GM18520 (cell line): ENCODE measurements at regions not wholly inside any gene's neighbourhood (a gene's known extent, or its start where the extent isn't known, plus 50 kb on each side); places are given as distances from the start of the nearest gene placed in this dataset.

Experiments
- ATAC-seq: cut with Tn5 transposase; IDR thresholded peaks from one replicate; pipeline ENCODE4 v1.9.1; 2021; ENCODE audit not compliant: unreplicated experiment

DNA sequence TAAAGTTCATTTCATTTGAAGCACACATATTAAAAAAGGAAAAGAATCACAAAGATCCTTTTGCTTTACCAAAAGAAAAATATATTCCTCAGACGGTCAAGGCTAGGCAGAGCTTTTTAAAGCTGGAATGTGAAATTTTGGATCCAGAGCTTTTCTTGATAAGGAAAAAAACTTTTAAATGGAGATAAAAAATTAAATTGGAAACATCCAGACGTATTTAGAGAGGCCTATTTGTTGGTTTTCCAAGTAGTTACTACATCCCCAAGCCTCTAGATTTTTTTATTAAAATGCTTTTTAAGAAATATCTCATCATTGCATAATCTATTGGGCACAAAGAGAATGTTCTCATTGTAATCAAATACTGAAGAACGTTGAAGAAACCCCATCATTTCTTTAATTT lies 385.7 kb upstream of the CITED2 start:
- no peak for ATAC-seq

DNA sequence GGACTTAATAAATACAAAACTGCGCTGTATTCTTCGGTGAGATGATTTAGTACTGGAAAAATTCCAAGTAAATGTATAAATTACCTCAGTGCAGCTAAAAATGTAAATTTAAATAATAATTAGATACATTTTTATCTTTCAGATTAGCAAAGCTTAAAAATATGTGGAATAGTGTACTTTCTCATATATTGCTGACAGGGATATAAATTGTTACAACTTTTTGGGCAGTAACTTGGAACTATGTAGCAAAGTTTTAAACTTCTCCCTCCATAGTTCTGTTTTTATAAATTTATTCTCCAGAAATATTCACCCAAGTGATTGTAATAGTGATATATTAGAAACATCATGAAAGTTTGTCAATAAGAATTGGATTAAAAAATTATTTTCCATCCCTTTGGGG lies 384.6 kb upstream of the CITED2 start:
- ATAC-seq: no peak

DNA sequence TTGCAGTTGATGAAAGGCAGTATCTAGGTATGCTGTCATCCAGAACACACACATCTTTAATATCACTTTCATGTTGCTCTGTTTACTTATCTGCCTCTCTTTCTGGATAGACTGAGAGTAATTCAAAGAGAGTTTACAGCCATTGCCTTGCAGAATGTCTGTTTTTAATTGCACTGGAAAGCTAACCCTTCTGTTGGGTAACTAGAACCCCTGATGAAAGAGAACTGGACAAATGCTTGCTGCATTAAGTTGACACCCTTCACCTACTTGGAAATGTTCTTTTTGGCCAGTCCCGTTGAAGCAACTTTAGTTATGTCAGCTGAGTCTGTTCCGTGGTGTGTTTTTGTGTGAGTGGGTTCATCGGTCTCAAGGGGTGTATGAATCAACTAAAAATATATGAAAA lies 383.8 kb upstream of the CITED2 start:
- ATAC-seq: no peak

DNA sequence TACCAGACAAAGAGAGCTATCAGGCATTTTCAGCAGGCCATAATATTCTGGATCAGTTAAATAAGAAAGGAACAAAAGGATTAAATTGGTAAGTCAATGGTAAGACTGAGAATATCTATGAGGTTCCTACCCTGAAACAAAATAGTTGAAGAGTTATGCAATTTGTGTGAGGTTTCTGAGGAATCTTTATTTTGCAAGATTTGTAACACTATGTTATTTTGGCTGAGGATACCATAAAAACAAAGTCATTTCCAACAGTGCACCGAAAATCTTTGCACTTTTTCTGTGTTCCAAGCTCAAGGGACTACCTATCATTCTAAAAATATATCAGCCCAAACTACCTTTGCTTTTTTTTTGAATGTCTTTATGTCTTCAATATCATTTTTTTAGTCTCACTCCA lies 383.3 kb upstream of the CITED2 start:
- no peak for ATAC-seq

DNA sequence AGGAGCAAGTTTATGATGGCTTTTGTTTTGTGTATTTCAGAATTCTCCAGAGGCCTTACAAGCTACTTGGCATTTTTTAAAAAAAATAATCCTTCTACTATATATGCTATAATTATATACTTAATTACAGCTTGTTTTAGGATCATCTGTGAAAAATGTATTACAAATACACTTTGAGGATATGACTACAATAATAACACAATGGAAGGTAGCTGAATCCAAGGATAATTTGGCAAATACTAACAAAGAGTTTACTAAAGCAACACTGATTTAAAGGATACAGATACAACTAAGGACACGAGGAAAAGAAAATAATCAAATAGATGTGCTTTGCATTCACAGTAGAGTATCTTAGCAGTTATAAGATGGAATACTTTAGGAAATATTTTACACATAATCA lies 381.9 kb upstream of the CITED2 start:
- ATAC-seq: no peak

DNA sequence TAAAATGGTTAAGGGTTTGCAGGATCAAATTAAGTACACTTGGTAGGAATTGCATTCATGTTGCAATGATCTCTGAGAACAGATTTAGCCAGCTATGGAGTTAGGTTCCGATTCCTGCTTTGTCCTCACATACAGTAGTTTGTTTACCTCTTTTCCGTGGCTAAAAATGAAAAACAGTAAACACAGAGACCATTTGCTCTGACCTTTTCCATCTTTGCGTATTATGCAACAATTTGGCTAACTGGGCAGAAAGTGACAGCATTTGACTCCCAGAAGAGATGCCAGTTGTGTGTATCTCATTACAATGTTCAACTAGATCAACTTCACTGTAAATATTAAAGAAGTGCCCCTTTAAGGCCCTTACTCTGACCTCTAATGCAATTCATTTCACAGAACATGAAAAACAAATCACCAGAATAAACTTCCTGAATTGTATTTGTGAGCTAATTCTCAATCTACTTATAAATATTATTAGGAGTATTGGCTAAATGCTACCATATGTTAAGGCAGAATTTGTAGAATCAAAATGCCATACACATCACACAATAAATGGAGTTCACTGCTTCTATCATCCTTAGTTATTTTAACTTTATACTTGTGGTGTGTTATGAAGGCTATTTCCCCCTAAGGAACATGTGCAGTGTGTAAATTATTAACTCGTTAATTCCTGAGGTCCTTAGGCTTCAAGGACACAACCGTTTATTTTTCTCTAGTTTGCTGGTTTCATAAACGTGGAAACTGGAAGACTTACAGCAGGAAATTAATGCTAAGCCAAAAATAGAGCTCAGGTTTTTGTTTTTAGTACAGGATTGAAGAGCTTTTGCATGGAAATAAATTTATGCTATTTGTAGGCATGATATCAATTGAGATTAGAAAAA lies 380.7 kb upstream of the CITED2 start:
- ATAC-seq: no peak

DNA sequence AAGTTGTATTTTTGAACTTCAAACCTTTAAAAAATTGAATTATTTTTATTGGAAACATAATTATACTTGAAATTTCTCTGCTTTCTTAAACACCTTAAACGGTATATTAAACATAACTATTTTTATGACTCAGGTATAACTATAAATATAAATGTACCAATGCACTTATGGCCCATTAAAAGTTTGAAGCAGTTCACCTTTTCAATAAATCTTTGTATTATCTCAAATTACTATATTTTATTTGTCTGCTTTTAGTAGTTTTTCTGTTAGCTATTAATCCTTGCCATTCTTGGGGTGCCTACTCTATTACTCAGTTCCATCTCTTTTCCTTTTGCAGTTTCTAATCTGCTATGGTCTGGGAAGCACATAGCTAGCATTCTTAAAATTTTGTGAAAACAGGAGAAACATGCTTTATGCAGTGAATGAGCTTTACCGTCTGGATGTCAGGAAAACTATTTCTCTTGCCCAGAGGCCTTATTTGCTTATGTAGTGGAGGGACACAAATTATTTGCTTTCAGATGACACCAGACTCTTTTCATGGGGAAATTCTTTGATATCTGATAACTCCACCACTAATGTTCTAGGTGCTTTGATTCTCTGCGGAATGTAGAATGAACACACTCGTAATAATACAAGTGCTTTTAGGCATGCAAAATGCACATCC lies 378.9 kb upstream of the CITED2 start:
- no peak for ATAC-seq

DNA sequence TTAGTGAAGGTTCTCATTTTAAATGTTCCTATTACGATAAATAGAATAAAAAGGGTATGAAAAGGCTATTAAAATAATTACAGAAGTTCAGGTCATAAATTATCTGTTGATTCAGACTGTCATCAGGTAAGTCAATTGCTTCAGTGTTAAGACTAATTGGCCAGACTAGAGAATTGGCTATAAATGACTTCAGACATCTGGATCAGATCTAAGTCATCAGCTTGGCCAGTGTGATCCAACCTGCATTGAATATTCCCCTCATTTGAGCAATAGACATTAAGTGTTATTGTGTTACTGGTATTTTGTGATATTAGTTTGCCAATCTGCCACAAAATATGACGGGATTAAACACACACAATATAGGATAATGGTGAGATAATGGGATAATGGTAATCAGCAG lies 377.6 kb upstream of the CITED2 start:
- no peak for ATAC-seq

DNA sequence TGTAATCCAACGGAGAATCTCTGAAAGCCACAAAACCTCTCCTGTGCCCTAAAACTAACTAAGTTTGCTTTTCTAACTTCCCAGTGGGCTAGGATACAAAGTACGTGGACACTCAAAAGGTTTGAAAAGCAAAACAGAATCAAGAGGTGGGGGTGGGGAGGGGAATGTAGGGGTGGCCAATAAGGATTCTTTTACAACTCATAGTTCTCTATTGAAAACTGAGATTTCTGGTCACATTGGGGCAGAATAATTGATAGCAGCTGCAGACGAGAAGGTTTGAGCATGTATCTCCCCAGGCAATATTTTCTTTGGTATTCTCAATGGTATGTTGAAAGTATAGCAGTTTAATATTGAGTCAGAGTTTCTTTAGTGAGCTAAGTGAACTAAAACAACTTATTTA lies 376.7 kb upstream of the CITED2 start:
- no peak for ATAC-seq

DNA sequence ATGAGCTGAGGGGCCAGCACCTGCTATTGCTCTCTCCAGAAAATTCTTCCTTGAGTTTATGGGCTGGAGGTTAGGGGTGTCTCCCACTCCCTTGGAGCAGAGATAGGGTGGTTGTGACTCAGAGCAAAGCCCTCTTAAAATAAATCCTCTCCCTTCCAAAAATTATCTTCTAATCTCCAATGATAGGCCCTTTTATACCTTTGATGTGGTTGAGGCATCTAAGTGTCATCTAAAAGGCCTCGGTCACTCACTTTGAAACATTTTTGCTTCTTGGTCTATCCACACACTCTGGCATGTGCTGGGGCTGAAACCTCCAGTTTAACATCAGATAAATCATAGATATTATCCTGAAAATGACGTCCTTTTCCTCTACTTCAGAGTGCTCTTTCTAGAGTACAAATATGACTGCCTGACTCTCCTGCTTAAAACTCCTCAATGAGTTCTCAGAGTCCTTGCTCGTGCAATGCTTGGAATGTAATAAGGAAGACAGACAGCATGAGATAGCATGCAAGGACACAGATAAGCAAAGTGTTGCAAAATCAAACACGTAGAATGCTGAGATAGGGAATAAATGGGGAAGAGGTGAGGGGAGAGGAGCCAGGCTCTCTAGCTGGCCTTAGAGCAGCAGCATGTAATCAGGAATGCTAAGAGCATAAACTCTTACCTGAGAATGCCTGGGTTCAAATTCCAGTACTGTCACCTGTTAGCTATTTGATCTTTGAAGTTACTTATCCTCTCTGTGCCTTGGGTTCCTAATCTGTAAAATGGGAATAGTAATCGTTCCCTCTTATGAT lies 374.1 kb upstream of the CITED2 start:
- no peak for ATAC-seq

DNA sequence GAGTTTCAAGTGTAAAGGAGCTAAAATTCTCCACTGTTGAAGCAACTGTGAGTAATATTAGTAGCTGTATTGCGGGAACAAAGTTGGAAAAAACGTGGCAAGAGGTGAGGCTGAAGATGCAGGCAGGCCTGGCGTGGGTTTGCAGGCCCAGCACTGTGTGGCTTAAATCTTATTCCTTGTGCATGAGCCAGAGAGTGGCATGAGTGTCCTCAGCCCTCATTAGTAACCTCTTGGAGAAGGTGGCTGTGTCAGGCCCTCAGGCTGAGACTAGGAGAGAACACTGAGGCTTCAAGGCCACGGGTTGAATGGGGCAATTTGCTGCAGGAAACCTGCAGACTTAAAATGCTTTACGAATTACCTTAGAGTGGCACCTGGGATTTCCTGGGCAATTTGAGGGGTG lies 372.7 kb upstream of the CITED2 start:
- no peak for ATAC-seq

DNA sequence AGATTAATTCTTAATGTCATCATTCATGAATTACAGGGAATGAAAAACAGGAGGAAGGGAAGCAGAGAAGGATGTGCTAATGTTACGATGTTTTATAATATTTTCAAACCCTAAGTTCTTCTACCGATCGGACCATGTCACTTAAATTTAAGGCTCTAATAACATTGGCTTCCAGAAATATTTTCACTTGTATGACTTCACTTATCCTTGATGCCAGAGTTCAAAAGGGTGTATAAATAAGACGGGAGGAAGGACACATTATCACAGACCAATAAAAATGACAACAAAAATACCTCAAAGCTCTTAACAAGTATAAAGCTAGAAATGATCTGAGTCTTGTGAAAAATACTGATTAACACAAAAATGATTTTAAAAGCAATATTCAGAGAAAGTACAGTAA lies 370.4 kb upstream of the CITED2 start:
- ATAC-seq: no peak

DNA sequence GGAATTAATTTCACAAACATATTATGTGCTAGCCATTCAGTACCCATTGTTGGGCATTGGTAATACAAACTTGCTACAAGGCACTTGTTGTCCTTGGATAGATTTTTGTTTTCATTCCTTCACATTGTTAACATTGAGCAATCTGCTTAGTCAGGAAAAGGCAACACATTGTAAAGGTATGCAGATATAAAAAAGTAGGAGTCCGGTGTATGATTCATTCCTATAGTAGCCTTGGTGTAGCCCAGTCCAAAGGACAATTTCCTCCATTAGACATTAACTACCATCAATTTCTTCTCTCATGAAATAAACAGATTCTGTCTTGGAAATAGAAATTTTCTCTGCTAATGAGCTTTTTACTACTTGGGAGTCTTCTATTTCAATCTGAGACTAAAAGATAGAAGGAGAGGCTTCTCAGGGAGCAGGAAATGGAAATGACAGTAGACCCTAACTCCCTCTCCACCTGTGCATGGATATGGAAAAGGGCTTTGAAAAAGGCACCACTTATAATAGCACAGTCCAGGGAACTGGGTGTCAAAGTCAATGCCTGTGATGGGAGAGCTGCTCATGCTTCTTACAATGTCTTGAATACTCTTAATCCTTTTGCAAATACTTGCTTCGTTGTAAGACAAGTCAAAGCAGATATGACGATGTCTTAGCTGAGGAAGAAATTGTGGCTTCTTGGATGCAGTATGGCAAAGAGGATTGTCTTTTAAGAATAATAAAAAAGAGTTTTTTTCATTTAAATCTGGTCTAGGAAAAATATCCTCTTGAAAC lies 369.4 kb upstream of the CITED2 start:
- ATAC-seq: no peak

DNA sequence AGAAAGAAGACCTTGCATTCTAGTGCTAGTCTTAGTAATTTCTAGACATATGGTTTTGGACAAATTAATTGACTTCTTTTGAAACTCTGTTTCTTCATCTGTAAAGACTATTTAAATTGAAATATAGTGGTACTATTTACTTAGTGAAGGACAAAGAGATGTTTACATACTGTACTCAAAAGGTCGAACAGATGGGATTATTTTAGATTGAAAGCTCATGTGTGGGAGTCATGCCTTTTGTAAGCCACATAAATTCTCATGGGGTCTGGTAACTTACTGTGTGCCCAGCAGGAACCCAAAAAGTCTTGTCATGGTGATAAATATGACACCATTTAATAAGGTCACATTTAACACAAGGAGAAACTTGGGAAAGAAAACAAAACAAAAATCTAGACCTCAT lies 368.2 kb upstream of the CITED2 start:
- ATAC-seq: no peak

DNA sequence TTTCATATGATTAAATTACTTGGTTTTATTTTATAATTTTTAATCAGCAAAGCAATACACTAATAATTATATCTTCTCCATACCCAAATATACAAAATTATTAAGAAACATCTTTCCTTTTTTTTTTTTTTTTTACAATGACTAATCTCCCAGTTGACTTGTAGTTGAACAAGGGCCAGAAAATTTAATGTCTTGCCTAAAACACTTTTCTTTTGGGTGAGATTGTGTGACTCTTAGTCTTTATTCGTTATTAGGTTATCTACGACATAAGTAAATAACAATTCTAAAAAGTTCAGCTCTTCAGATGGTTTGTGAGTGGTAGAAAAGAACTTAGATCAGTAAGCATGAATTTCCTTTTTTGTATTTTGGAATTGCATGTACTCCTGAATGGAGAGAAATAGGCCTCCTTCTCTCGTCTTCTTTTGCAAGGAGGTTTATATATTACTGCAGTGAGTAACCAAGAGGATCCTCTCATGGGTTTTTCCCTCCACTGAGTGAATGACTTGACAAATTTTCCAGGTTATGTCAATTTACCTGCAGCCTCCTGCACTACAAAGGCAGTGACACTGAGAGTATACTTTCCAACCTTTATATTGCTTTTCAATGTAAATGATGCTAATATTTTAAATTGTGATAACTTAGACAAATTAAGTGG lies 364.5 kb upstream of the CITED2 start:
- ATAC-seq: no peak

DNA sequence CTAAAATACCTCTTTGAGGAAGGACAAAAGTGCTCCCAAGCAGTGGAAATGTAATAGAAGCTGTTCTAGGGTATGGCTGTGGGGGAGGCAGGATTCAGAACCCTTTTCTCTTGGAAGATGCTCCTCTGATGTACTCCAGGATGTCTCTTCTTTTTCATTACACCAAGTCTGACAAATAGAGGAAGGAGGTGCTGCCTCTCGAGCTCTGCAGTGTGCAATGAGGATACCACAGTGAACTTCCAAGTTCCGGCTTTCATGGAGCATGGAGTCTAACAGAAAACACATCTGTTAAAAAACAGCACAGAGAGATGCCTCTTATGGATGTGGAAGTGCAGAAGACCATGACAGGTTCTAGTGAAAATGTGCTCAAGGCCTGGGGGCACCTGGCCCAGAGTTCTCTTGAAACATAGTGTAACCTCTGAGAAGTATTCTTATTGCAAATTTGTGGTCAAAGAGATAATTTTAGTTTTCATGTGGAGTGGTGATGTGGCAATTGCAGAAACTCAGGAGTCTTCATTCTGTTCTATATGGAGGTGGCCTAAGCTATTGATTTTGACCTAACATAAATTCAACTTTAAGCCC lies 362.0 kb upstream of the CITED2 start:
- ATAC-seq: no peak

DNA sequence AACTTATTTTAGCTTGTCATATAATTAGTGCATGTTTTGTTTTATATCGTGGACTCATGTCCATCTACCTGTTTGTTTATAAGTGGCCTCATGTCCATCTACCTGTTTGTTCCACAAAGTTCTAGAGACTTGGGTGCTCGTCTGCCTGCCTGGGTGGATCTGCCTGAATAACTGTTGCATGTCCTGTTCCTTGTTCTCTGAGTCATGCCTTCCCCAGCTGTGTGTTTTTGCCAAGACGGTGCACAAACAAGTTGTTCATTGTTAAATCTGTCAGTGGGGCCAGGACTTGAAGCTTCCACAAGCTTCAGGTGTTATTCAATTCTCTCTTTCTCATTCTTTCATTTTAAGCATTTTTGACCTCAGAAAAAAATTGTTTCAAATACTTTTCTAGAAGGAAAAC lies 358.0 kb upstream of the CITED2 start:
- ATAC-seq: no peak

DNA sequence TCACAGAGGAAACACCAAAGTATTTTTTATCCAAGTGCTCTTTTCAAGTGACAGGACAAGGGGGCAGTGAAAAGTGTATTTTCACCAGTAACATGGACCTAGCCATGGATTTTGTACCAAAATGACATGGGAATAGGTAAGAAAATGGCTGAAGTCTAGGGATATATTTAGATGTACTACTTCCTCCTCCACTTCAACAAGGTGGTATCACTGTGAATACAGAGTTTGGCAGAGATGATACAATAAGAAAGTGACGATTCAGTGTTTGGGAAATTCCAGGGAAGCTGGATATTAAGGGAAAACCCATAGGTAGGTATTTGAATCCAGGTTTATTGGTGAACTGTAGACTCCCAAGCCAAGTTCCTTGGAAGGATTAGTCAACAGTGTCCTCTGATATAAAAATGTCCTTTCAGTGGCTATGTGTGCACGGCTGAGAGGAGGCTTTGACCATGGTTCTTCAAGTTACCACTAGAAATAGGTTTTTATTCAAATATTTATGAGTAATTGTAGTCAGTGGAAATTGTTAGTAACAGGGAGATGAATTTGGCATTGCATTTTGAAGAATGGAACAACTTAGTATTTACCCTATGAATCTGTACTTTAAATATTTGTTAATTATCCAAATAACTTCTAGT lies 356.0 kb upstream of the CITED2 start:
- ATAC-seq: no peak

DNA sequence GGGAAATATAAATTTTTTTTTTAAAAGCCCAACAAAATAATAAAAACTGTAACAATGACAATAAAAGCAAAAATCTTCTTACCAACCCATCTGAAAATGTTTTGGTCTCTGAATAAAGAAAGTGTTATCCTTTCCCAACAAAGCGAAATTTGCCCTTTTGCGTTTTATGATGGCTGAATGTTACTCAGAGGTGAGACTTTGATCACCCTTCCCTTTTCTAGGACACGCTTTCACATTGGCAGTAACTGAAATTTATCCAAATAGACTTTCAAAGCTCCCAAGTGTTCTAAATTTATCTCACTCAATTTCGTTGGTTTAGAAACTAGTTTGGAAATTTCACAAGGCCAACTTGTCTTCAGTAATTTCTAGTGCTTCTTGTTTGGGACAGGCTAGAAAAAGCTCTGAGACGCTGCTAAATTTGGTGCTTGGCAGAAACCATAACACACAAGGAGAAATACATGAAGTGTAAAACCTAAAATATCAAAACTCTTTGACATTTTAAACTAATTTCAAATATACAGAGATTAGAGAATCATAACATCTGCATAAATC lies 354.5 kb upstream of the CITED2 start:
- no peak for ATAC-seq
